NCI-H128 (cell line): ENCODE measurements at regions not wholly inside any gene's neighbourhood (a gene's known extent, or its start where the extent isn't known, plus 50 kb on each side); places are given as distances from the start of the nearest gene placed in this dataset.
"Not testable (repeated sequence)": the region's sequence is repeated elsewhere in the genome, so short reads cannot be mapped to it uniquely, and the experiment has no call there.

Experiments
- DNase-seq: peaks from one replicate; lab custom pipeline; 2025; ENCODE audit not compliant: unreplicated experiment; lab: John Stamatoyannopoulos, UW

- no peak for DNase-seq
Measured at GRCh38 chr3:71990545-71990944, 205.6 kb upstream of the PROK2 start.

GRCh38 chr3:71989165-71989564, 204.2 kb upstream of the PROK2 start:
- DNase-seq, result no peak

GRCh38 chr3:71987828-71988227, 202.9 kb upstream of the PROK2 start:
- DNase-seq, result no peak

- no peak for DNase-seq
Measured at GRCh38 chr3:71987089-71987735, 202.3 kb upstream of the PROK2 start.

DNA sequence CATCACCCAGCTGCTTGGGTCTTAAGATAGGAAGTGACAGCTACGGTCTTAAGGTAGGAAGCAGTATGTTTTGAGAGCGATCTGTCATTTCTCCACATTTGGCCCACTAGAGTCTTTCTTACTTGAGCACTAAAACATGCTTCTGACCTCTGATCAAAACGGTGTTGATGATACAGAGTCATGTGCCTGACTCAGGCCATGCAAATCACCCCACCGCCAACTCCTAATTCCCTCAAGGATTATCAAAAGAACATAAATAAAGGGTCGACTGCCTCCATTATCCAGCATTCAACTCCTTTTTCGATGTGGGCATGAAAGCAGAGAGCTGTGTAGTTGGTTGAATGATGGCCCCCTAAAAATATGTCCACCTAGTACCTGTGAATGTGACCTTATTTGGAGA, 201.7 kb upstream of the PROK2 start:
- no peak for DNase-seq

- no peak for DNase-seq
Measured at GRCh38 chr3:71984843-71985613, 200.1 kb upstream of the PROK2 start.

- no peak for DNase-seq
Measured at GRCh38 chr3:71983694-71984093, 198.7 kb upstream of the PROK2 start.

DNA sequence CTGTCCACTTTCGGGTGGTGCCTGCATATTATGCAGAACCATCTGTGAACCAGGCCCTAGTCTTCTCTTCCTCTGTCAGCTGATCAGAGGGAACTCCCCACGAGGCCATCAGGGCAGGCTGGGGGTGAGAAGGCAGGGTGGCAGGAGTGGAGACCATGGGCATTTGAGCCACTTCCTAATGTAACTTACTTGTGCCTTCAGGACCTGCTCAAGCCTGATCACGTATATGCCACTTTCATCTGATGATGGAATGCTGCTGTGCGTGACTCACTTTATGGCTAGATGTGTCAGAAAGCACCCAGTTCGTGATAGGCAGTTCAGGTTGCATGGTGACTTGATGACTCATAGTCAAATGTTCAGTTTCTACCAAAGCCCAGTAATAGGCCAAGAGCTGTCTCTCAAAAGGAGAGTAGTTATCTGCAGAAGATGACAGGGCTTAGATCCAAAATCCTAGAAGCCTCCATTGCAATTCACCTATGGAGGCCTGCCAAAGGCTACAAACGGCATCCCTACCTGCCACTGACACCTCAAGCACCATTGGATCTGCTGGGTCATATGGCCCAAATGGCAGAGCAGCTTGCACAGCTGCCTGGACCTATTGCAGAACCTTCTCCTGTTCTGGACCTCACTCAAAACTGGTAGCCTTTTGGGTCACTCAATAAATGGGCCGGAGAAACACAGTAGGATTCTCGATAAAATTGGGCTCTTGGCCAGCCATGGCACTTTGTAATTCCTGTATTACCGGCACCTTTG, 197.7 kb upstream of the PROK2 start:
- DNase-seq, result not testable (repeated sequence)

GRCh38 chr3:71979175-71979574, 194.2 kb upstream of the PROK2 start:
- no peak for DNase-seq

- DNase-seq, result no peak
Measured at GRCh38 chr3:71978150-71978721, 193.3 kb upstream of the PROK2 start.

GRCh38 chr3:71977525-71977924, 192.6 kb upstream of the PROK2 start:
- no peak for DNase-seq

DNA sequence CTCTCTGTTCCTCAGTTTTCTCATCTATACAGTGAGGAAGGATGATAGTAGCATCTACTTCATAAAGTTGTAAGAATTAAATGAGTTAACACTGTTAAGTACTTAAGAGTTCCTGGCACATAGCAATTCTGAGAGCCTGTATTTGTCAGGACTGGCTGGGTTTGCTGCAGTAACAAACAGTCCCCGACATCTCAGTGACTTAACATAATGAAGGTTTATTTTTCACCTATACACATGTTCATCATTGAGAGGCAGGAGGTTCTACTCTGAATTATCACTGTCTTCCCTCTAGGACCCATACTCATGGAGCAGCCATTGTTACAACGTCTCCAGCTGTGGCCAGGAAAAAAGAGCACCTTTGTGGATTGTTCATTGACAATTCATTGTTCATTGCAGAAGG, 190.6 kb upstream of the PROK2 start:
- no peak for DNase-seq

DNA sequence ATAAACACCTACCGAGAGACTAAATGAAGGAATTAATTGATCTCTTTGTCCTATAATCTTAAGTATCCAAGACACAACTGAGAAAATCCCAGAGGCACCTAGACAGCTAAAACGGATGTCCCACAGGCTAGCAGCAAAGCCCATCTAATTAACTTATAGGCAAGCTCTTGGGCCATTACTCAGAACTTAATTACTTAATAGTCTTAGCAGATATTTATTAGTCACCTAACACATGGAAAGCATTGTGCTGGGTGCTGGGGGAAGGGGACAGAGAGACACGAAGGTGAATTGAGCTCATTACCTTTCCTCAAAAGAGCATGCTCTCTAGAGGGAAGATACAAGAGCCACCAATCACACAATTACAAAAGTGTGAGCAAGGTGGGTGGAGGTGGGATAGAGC, 189.8 kb upstream of the PROK2 start:
- no peak for DNase-seq

DNA sequence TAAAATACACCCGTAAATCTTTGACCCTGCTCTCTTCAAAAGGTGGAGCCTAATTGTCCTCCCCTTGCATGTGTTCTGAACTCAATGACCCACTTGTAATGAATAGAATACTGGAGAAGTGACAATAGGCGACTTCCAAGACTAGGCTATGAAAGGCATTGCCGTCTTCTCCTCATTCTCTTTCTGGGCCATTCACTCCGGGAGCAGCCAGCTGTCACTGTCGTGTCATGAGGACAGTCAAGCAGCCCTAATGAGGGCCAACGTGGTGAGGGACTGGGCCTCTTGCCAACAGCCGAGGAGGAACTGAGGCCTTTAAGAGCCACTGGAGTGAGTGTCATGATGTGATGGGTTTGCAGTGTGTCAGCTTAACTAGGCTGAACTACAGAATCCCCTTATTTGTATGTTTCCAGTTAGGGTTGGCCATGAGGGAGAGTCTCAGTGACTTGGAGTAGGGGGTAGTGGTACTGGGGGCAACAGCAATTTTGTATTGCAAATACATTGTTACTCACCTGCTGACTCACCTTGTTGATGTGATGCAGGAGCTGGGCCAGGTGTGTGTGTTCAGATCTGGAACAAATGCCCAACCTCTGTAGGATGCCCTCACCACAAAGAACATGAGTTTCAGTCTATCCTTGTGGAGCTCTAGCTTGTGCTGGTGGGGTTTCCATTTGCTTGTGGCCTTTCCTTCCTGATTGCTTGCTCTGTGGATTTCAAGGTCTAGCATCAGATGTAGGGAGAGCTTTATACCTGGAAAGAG, 188.5 kb upstream of the PROK2 start:
- DNase-seq, result no peak

GRCh38 chr3:71972031-71972430, 187.1 kb upstream of the PROK2 start:
- DNase-seq, result no peak

DNA sequence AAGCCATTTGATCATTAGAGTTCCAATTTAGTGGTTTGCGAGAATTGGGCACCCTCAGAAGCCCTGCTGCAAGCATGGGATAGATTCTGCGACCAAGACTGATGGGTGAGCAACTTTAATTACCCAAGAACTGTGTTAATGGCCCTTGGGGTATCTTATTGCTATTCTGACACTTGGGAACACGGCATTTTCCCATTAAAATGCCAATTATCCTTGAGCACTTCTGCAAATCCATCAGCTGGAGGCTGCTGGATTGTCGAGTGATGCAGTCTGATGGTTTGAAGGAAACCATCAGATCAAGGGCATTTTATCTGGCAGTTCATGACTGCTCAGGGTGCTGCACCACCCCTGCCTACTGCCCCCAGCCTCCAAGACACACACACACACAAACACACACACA, 183.6 kb upstream of the PROK2 start:
- DNase-seq, result no peak

DNA sequence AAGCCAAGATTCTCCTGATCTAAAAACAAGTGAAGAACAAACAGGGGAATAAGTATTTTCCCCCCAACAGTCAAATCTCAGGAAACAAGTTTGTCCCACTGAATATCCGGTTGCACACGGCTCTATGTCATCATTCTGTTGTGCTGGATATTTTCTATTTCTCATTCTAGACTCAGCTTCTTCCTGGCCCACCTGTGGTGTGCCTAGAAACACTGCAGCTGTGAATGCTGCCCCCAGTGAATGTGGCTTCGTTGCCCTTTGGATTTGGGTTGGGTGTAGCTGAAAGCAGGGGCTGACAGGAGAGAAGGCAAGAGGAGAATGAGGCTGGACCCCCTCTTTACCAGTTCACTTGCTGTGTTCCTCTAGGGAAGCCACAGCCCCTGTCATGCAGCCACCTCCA, 181.2 kb upstream of the PROK2 start:
- no peak for DNase-seq

DNA sequence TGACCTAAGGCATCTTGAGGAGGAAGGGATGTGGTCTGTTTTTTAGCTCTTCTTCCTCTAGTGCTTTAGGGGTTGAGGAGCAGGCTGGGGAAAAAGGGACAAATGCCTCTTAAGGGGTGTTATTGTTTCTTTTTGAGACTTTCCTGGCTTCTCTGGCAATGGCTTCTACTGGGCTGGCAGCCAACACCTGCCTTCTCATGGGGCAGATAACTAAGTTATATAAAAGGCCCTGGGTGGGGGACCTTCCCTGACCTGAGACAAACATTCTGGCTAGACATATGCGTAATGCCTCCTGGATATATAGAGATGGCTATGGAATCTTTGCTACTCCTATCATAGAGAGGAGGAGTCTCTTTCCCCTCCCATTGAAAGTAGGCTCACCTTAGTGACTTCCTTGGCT, 179.2 kb upstream of the PROK2 start:
- DNase-seq, result no peak

DNA sequence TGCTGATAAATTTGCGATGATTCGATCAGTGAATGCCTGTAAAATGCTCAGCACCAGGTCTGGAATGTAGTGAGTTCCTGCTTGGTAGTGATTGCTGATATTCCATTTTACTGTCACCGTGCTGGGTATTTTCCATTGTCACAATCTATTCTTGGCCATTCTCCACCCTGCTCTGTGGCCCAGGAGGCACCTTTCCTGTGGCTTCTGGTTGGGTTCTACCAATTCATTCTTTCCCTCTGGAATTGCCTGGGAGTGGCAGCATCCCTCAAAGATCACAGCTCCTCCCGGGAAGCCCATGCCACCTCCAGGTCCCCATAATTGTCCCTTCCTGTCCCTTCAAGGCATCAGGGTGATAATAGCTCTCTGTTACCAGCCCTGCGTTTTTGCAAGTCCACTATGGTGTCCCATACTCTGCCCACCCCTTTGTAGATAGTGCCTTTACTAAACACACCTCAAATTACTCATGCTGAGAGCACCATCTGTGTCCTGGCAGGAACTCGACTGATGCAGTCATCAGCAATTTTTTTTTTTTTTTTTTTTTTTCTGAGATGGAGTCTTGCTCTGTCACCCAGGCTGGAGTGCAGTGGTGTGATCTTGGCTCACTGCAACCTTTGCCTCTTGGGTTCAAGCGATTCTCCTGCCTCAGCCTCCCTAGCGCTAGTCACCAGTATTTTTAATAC, 177.8 kb upstream of the PROK2 start:
- DNase-seq, result no peak

DNA sequence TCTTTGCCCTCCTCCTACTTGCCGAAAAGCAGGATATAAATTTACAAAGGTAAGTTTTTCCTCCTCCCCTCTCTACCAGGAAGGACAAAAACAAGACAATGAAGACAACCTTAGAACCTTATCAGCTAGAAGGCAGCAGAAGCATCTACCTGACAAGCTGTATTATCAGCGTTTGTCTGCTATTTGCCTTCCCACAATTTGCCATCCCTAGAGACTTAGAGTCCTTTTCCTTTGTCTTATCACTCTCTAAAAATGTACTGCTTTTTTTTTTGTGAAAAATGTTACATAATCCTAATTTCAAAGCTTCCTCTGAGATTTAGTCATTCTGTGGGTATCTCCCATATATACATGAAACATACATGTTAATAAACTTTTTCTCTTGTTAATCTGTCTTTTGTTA, 176.9 kb upstream of the PROK2 start:
- no peak for DNase-seq
